Activated CD8-positive, alpha-beta memory T cell treated with anti-CD3 and anti-CD28 coated beads for 1 hour (primary cell): ENCODE measurements at regions not wholly inside any gene's neighbourhood (a gene's known extent, or its start where the extent isn't known, plus 50 kb on each side); places are given as distances from the start of the nearest gene placed in this dataset.
"Not testable (repeated sequence)": the region's sequence is repeated elsewhere in the genome, so short reads cannot be mapped to it uniquely, and the experiment has no call there.

Experiments used
- DNase-seq, 2 donors: peaks; one replicate each; pipeline ENCODE4 v3.0.0-alpha.2; 2020; ENCODE audit warnings: low read depth in 1 of 2; ENCODE audit errors: extremely low read depth in 1 of 2

DNA sequence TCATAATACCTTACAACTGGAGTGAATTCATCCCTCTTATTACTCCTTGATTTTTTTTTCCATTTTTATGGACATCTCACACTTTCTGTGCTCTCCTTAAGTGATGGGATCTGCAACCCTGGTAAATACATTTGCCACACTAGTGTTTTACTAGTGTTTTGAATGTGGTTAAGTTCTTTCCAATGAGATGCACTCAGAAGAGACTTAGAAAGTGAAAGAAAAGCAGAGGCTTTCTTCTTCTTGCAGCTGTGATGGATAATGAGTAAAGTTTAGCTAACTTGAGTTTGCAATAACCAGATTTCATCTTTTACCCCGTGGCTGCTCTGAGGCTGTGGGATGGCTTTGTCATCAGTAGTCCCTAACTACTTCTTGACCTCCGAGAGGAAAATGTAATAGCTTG lies 1248.4 kb downstream of the NSUN3 start:
- no peak for DNase-seq

DNA sequence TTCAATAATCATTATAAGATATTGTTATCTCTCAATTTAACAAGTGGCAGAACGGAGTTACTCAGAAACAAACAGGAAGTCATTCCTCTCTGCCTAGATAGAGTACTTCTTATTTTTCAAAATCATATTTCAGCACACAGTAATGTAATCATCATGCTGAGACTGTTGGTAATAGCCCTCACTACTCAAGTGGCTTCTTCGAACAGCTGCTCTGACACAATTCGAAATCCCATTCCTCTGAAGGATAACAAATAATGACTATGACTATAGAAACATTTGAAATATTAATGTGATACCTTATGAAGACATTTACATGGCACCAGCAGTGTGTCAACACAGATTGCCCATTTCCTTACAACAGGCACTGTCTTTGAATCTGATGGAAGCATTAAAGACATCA lies 1249.8 kb downstream of the NSUN3 start:
- DNase-seq, result no peak

DNA sequence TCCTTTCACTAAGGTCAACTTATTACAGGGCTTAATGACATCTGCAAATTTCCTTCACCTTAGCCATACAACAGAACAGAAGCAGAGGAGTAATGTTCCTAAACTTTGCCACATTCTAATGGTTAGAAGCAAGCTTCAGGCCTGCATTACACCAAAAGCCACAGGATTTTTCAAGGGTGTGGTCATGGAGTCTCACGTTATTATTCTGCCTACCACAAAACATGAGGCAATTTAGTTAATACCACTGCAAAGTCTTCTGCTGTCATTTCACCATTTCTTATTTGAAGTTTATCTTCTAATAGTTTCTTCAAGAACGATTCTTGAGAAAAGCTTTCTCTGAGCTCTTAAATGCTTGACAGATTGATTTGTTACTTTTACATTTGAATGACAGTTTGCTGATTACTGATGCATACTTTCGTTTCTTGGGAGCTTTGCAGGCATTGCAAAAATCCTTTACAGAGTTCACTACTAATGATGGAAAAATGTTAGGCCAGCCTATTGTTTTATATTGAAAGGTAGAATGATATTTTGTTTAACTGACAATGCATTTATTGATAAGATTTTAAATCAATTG lies 1257.1 kb downstream of the NSUN3 start:
- no peak for DNase-seq

DNA sequence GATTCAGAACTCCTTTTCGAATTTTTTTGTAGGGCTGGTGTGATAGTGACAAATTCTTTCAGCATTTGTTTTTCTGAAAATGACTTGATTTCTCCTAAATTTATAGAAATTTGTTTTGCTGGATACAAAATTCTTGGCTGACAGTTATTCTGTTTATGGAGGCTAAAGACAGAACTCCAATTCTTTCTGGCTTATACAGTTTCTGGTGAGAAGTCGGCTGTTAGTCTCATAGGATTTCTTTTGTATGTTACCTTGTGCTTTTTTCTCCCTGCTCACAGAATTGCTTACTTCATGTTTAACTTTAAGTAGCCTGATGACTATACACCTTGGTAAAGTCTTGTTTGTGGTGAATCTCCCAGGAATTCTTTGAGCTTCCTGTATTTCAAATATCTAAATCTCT lies 1264.6 kb downstream of the NSUN3 start:
- no peak for DNase-seq

DNA sequence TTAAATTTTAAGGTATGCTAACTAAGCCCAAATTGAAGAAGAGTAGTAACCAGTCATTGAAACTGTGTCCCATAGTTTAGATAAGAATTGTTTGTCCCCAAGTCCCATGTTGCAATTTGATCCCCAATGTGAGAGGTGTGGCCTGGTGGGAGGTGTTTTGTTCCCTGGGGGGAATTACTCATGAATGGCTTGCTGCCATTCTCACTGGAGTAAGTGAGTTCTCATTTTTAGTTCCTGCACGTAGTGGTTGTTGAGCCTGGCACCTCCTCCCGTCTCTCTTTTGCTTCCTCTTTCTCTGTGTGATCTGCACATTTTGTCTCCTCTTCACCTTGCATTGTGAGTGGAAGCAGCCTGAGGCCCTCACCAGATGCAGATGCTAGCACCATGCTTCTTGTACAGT lies 1271.0 kb downstream of the NSUN3 start:
- DNase-seq, result no peak

DNA sequence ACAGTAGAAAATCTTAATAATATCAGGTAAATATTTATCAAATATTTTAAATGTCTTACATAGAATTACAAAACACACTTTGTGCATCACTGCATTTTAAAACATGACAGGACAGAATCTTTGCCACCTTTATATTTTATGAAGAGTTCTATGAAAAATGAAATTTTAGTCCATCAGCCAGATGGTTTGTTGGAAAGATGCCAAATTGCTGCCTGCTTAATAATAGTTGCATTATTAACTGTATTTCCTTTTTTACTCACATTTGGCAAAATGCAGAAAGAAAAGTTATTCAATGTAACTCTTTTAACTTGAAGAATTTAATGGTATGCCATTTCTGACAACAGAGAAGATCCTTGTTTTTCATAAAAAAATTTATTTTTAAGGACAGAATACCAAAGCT lies 1271.6 kb downstream of the NSUN3 start:
- no peak for DNase-seq

DNA sequence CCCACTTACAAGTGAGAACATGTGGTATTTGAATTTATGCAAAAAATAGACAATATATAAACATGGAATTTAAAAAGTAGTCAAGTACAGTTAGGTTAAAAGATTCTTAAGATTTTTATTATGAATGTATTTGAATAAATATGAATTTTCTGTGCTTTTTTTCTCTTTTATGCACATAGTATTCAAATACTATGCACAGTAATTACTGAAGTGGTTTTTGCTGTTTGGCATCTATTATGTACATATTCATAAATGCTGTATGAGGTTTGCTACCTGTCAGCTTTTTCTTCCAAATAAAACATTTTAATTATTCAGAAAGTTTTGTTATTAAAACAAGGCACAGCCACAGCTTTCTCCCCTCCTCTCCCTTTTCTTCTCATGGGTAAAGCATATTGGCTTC lies 1272.7 kb downstream of the NSUN3 start:
- no peak for DNase-seq

DNA sequence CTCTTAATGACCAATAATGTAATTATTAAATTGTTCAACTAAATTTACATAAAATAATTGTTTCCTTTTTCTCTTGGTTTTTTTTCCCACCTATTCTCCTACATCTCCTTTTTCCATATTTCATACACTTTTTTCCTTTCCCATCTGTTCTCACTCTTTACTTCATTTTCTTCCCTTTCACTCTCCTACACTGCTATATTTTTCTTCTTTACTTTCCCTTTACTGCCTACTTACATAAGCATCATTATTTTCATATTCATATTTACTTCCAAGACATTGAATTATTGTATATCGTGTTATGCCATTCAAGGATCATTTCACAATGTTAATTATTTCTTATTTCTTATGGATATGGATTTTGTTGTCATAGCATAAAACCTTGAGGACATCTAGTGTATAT lies 1275.6 kb downstream of the NSUN3 start:
- no peak for DNase-seq

DNA sequence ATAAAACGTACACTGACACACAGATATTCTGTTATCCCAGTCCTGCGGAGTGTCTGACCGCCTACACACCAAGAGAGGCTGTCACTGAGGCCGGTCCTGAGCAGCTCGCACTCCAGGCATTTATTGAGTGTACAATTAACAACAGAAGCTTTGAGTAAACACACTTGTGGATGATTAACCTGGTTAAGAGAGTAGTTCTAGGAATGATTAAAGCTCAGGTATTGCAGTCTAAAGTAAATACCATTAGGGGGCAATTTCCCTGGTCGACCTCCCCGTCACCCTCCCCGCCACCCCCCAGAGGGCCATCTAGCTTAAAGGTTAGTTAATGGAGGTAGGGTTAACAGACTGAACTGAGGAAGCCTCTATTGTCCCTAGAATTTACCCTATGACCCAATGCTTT lies 1278.5 kb downstream of the NSUN3 start:
- no peak for DNase-seq

DNA sequence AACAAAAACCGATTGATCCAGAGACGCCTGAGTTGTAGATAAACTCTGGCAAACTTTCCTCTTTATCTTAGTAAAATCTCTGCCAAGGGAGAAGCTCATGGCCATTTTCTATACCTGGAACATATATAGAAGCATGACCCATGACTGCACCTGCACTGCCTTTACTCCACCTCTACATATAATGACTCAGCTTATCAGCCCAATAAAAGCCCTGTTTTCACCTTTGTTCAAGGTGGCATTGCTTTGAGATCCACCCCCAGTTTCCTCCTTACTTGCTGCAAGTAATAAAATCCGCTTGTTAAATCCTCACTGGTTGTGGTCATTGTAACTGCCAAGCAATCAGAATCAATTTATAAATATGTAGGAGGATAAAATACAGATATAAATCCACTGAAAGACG lies 1280.4 kb downstream of the NSUN3 start:
- DNase-seq, result no peak

DNA sequence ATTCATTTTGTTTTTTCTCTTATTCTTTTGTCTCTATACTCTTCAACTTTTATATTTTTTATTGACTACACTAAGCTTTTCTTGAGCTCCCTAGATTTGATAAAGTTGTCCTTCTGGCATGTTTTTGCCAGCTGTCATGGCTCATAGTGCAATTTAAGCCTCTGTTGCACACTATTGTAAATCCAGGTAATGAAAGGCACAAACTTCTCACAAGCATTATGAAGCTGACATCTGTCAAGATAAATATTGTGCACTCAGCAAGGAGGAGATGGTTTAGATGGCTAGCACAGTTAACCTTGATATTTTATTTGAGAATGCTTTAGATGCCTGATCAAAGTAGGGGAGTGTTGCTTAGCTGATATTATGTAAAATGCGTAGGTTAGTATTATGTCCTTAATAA lies 1280.9 kb downstream of the NSUN3 start:
- DNase-seq, result no peak

DNA sequence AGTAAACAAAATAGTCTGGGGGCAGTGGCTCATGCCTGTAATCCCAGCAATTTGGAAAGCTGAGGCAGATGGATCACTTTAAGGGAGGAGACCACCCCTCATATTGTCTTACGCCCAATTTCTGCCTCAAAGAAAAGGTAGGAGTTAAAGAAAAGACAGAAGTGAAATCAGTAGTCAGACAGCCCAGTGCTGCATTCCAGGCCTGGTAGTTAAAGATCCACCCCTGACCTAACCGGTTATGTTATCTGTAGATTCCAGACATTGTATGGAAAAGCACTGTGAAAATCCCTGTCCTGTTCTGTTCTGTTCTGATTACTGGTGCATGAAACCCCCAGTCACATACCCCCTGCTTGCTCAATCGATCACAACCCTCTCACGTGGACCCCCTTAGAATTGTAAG lies 1285.1 kb downstream of the NSUN3 start:
- not testable (repeated sequence) for DNase-seq

DNA sequence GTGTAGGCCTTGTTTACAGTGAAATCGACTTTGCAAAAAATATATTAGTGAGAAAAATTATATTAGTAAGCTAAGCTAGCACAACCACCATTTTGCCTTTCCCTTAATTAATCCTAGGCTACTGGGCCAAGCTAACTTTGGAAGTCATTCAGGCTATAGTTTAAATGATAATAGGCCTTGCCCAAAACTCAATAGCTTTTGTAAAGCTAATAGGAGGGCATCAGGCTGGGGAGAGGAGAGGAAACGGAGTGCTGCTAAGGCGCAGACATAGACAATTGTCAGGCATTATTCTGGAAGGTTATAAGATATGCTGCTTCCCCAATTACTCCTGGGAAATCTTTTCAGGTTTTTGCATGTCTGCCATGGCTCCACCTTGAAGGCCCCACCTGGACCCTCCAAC lies 1286.0 kb downstream of the NSUN3 start:
- DNase-seq, result no peak

DNA sequence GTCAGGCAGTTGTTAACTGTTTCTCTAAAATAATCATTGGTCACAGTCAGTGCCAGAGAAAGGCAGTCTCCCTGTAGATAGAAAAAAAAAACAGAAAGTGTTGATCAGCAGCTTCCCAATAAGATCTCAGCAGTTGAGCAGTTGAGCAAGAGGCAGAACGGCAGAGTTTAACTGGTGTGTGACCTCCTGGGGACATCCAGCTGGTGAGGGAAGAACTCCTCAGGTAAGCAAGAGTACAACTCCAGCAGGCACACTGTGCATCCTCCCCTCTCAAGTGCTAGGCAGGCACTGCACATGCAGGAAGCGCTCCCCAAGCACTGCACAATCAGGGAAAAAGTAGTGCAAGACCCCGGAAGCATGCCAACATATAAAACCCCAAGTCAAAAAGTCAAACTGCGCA lies 1287.2 kb downstream of the NSUN3 start:
- DNase-seq, result no peak

DNA sequence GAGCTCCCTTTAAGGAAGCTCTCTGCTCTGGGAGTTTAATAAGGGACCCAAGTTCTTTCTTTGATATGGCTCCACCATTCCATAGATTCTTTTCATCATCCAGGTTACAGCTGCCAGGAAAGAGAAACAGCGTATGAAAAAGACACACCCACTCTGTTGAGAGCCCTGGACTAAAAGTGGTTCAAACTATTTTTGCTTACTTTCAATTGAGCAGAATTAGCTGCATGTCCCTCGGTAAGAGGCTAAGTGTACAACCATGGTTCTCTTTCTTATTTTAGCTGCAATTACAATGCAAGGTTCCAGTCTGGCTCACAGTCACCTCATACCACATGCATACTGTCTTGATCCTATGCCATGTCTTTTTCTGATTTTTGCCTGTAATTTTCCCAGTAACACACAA lies 1288.3 kb downstream of the NSUN3 start:
- DNase-seq, result no peak

DNA sequence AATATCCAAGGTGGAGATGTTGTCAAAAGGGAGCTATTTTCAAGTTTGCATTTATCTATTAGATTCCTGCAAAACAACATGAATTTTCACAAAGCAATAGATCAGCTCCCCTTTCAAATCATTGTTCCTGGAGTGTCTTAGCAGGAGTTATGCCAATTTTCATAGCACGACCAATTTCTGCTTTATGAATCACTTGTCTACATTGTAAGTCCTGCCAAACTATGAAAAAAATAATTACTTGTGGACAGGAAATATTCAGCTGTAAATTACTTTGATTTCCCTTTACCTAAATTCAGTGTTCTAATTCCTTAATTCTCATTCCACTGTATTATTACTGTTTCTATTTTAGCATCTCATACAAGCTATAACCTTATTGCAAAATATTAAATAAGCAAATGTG lies 1289.6 kb downstream of the NSUN3 start:
- no peak for DNase-seq

DNA sequence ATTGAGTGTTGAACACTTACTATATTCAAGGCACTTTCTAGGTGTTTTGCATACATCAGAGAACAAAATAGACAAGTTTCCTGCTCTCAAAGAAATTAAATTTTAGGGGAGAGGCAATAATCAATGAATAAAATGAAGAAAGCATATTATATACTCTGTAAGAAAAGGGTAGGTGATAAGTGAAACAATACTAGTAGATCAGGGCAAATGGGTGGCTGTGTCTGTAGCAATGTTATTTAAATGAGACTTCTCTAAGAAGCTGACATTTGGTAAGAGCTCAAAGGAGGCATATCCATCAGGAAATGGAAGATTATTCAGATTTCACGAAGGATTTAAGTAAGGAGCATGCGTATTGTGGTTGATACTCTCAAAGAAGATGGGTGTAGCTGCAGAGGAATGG lies 1291.6 kb downstream of the NSUN3 start:
- no peak for DNase-seq

DNA sequence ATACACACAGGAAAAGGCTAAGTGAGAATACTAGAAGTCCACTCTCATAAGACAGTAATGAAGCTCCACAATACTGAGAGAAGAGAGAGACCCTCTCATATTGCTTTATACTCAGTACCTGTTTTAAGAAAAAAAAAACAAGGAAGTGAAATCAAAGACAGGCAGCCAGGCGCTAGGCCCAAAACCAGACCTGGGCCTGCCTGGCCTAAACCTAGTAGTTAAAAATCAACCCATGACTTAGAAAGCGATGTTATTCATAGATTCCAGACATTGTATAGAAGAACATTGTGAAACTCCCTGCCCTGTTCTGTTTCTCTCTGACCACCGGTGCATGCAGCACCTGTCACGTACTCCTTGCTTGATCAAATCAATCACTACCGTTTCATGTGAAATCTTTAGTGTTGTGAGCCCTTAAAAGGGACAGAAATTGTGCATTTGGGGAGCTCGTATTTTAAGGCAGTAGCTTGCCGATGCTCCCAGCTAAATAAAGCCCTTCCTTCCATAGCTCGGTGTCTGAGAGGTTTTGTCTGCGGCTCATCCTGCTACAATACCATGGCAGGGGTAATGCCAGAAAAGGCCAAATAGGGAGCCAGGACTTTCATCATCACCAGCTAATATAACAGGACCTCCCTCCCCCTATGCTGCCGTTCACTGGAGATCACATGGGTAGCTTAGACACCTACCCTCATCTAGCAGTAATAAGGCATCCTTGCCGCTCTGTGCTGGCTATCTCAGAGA lies 1294.1 kb downstream of the NSUN3 start:
- no peak for DNase-seq

DNA sequence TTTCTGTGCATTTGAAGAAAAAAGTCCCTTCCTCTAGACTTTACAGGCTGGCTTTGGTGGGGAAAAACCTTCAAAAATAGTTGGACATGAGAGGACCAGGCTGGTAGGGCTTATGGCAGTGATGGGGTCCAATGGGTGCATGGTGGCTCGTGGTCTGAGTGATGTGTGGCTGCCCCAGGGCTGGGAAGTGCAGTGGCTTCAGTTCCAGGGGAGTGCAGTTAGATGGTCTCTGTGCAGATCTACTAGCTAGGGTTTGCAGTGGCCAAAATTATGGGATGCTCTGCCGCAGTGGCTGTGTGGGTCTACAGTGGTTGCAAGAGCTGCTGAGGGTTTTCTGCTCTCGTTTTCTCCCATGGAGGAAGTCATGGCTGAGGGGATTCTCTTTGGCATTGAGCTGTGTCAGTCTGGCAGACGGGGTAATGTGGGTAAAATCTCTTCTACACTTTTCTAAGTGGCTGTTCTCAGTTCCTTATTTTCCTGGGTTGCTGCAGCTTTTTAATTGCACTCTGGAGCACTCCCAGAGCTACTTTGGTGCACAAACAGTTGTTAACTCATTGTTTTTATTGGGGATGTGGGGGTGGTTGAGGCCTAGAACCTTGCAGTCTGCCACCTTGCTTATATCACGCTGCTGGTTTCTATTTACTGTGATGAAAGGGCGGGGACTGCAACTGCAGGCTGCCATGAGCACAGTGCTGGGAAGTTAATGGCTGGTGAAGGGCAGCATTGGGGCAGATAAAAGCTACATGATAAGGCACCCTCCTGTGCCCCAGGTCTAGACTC lies 1324.6 kb downstream of the NSUN3 start:
- DNase-seq, result no peak

DNA sequence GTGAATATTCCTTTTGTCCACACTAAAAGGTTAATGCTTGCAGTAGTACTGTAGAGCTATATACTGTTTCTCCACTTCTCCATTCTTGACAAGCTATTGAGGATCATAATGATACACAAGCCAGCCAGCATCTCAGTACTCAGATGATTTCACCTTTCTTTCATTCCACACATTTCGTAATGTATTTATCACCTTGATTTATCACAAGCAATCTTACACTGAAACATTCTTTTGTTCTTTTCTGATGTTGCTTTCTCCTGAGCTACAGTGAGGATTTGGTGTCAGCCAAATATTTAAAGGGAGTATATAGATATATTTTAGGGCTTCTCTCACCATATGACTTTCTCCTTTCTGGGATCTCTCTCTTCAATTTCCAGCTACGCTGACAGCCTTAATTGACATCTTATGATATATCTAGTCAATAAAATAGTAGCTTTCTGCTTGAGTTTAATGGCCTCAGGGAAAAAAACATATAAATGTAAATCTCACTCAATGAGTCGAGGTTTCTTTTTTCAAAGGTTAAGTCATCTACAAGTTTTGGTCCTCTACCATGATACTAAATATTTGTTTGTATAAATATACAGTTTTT lies 1327.0 kb downstream of the NSUN3 start:
- DNase-seq, result no peak

DNA sequence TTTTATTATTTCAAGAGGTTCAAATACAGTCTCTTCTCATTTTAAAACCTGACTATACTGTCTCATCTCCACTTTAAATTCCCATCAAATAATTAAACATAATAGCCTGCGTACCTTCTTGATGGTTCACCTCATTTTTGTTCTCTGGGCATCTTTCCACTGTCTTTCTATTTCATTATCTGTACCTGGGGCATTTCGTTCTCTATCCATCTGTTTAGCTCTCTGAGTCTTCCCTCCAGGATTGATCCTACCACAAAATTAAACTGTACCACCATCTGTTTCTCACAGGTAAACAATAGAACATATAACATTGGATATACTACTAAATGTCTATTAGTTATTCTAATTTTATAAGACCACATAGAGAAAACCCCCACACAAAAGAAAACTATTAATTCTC lies 1331.4 kb downstream of the NSUN3 start:
- no peak for DNase-seq

DNA sequence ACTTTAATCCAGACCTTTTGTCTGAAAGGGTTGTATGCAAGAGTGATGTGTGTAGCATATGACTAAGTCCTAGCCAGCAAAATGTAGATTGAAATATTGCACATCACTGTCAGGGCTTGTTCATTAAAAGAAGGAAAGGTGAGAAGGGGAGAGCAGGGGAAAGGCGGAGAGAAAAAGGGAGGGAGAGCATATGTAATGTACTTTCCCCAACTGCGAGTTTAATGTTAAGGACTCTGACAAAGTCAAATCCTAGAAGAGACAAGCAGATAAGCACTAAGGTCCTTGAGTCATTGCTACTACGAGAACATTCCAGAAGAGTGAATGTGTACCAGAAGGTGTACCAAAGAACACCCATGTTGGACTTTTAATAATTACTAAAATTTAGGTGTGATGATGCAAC lies 1336.7 kb downstream of the NSUN3 start:
- no peak for DNase-seq
